ENCODE measurements at regions not wholly inside any gene's neighbourhood (a gene's known extent, or its start where the extent isn't known, plus 50 kb on each side); places are given as distances from the start of the nearest gene placed in this dataset.

DNA sequence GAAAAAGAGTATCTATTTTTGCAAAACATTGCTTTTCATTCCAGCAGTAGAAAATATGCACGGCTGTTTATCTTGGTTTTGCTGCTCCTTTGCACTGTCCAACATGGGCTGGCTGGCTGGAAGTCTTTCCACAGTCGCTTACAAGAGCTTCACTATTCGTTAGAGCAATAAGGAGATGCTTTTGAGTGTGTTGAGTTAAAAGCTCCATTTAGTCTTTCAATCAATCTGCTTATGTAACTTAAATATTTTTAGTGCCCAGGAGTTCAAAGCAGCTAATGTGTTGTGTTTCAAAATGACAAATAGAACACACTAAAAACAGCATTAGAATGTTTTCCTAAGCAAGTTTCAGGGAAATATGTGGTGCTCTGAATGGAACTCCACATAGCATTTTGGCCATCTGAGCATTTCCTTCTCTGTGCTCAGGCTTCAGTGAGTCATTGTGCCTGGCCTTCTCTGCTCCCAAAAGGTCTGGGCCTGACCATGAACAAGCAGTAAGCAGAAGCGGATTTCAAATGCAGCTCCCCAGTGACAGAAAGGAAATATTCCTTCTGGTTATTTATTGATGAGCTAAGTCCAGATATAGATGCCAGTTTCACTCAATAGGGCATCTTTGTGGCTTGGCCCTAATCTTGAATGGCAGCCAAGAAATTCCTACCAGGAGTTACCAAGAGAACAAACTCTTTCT is 580.3 kb downstream of the TENT5A start:
- H3K4me3 ChIP-seq (ENCODE audit: low read depth, low read length), result no peak overlapping the region
- no peak for DNase-seq (ENCODE audit: low read depth)
- TF ChIP-seq POLR2A (IDR thresholded peaks at IDR 0.05; ENCODE audit: extremely low read depth, insufficient read length), result no peak
- TF ChIP-seq, protein P1, sequence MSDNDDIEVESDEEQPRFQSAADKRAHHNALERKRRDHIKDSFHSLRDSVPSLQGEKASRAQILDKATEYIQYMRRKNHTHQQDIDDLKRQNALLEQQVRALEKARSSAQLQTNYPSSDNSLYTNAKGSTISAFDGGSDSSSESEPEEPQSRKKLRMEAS (IDR thresholded peaks at IDR 0.05; ENCODE audit: low read depth, low read length), result no peak
- no peak for TF ChIP-seq MYC (IDR thresholded peaks at IDR 0.05; ENCODE audit: low read depth, low read length)
- TF ChIP-seq, protein P2, sequence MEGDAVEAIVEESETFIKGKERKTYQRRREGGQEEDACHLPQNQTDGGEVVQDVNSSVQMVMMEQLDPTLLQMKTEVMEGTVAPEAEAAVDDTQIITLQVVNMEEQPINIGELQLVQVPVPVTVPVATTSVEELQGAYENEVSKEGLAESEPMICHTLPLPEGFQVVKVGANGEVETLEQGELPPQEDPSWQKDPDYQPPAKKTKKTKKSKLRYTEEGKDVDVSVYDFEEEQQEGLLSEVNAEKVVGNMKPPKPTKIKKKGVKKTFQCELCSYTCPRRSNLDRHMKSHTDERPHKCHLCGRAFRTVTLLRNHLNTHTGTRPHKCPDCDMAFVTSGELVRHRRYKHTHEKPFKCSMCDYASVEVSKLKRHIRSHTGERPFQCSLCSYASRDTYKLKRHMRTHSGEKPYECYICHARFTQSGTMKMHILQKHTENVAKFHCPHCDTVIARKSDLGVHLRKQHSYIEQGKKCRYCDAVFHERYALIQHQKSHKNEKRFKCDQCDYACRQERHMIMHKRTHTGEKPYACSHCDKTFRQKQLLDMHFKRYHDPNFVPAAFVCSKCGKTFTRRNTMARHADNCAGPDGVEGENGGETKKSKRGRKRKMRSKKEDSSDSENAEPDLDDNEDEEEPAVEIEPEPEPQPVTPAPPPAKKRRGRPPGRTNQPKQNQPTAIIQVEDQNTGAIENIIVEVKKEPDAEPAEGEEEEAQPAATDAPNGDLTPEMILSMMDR (IDR thresholded peaks at IDR 0.05; ENCODE audit: low read depth, low read length), result no peak

DNA sequence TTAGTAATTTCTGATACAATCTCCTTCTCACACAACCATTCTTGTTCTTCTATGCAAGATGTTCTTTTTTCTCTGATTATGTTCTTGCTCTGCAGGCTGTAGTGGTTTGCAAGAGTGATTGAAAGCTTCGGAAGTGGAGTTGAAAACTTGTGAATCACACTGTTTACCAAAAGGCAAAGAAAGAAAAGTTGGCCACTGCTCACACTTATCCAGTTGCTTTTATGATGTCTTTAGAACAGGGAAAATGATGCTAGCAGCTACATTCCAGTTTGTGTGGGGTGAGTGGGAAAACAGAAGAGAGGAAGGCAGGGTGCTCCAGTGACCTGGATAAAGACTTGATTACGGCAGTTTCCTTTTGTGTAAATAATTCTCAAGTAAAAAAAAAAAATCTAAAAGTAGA is 583.3 kb downstream of the TENT5A start:
- TF ChIP-seq POLR2A (IDR thresholded peaks at IDR 0.05; ENCODE audit: extremely low read depth, insufficient read length) (no peak), MYC (IDR thresholded peaks at IDR 0.05; ENCODE audit: low read depth, low read length) (no peak)
- TF ChIP-seq, protein P1 (IDR thresholded peaks at IDR 0.05; ENCODE audit: low read depth, low read length), result no peak
- TF ChIP-seq, protein P2 (IDR thresholded peaks at IDR 0.05; ENCODE audit: low read depth, low read length), result no peak

DNA sequence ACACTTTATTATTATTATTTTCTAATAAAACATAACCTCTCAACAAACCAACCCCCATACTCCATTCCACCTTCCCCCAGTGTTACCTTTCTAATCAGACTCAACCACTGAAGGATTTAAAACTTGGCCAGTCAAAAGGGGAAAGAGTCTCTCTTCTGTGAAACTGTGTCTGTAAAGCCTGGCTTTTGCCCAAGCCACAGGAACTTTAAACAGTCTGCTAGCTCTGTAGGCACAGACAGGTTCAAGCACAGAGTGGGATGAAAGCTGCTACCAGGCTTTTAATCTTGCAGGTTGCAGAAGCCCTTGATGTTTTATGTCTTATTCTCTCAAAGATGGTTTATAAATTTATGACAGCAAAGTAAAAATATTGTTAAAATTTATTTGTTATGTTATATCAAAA is 585.7 kb downstream of the TENT5A start:
- no peak for TF ChIP-seq MYC (IDR thresholded peaks at IDR 0.05; ENCODE audit: low read depth, low read length)
- TF ChIP-seq, protein P2 (IDR thresholded peaks at IDR 0.05; ENCODE audit: low read depth, low read length), result no peak
- no peak overlapping the region for H3K4me3 ChIP-seq (ENCODE audit: low read depth, low read length)
- DNase-seq (ENCODE audit: low read depth), result no peak

More for the DNA sequence above, 583.3 kb downstream of the TENT5A start:
- no peak overlapping the region for H3K4me3 ChIP-seq (ENCODE audit: low read depth, low read length)
- DNase-seq (ENCODE audit: low read depth), result no peak

DNA sequence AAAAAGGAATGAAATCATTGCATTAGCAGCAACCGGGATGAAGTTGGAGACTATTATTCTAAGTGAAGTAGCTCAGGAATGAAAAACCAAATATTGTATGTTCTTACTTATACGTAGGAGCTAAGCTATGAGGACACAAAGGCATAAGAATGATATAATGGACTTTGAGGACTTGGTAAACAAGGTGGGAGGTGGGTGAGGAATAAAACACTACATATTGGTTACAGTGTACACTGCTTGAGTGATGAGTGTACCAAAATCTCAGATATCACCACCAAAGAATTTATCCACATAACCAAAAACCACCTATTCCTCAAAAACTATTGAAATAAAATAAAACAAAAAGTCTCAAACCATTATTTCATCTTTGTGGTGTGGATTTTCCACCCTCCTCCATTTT is 593.5 kb downstream of the TENT5A start:
- no peak for DNase-seq (ENCODE audit: low read depth)

DNA sequence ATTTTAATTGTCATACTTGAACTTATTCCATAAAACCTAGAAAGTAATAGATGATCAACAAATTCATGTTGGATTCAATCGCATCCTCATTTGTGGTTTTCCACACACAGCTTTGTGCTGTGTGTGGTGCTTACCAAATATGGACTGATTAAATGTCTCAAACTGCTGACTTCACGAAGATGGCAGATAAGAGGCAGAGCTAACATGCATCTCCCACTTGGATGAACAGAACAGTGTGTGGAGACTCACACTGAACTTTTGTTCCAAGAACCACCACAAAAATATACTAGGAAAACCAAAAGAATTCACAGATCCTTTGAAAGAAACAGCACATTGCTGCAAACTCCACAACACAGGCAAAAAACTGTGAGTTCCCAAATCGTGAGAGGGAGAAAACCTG is 603.7 kb downstream of the TENT5A start:
- DNase-seq (ENCODE audit: low read depth), result no peak
- no peak for TF ChIP-seq POLR2A (IDR thresholded peaks at IDR 0.05; ENCODE audit: extremely low read depth, insufficient read length)
- TF ChIP-seq MYC (IDR thresholded peaks at IDR 0.05; ENCODE audit: low read depth, low read length), result no peak
- TF ChIP-seq, protein P1 (IDR thresholded peaks at IDR 0.05; ENCODE audit: low read depth, low read length), result no peak
- TF ChIP-seq, protein P2 (IDR thresholded peaks at IDR 0.05; ENCODE audit: low read depth, low read length), result no peak
- H3K4me3 ChIP-seq (ENCODE audit: low read depth, low read length), result no peak overlapping the region

More for the DNA sequence above, 593.5 kb downstream of the TENT5A start:
- H3K4me3 ChIP-seq (ENCODE audit: low read depth, low read length), result no peak overlapping the region
- TF ChIP-seq MYC (IDR thresholded peaks at IDR 0.05; ENCODE audit: low read depth, low read length) (no peak), POLR2A (IDR thresholded peaks at IDR 0.05; ENCODE audit: extremely low read depth, insufficient read length) (no peak)
- TF ChIP-seq, protein P2 (IDR thresholded peaks at IDR 0.05; ENCODE audit: low read depth, low read length), result no peak
- TF ChIP-seq, protein P1 (IDR thresholded peaks at IDR 0.05; ENCODE audit: low read depth, low read length), result no peak

Measured in NB4 (cell line).